Neural crest cell (in vitro differentiated cells): ENCODE measurements at regions not wholly inside any gene's neighbourhood (a gene's known extent, or its start where the extent isn't known, plus 50 kb on each side); places are given as distances from the start of the nearest gene placed in this dataset.

Experiments
- DNase-seq: peaks from one replicate; pipeline ENCODE4 v3.0.0; 2021; ENCODE audit warnings: low read depth, mixed read lengths, low spot score
- H3K27ac Mint-ChIP-seq: one replicate; pipeline ENCODE4 v1.8.0; 2021; ENCODE audit warnings: mild to moderate bottlenecking, mixed read lengths; ENCODE audit not compliant: unreplicated experiment
- H3K27me3 Mint-ChIP-seq: 2 replicates; pipeline ENCODE4 v1.8.0; 2021; ENCODE audit warnings: low read depth, mild to moderate bottlenecking, mixed read lengths
- H3K36me3 Mint-ChIP-seq: 2 replicates; pipeline ENCODE4 v1.8.0; 2021; ENCODE audit warnings: low read depth, mild to moderate bottlenecking, mixed read lengths
- H3K4me1 Mint-ChIP-seq: 2 replicates; pipeline ENCODE4 v1.8.0; 2021; ENCODE audit warnings: mixed read lengths
- H3K4me3 Mint-ChIP-seq: one replicate; pipeline ENCODE4 v1.8.0; 2021; ENCODE audit warnings: mild to moderate bottlenecking, mixed read lengths
- H3K9me3 Mint-ChIP-seq: 2 replicates; pipeline ENCODE4 v1.8.0; 2021; ENCODE audit warnings: mixed read lengths
- CTCF ChIP-seq: fragments of 200-600 bp; sonication (generic); conservative IDR thresholded peaks from 2 replicates; pipeline ENCODE4 v1.5.0; 2021; ENCODE audit warnings: antibody characterized with exemption, mild to moderate bottlenecking

- Mint-ChIP-seq H3K27ac (no peak overlapping the region), H3K9me3 (peaks cover 3% of the 10 kb centered on the region), H3K4me3 (no peak overlapping the region), H3K27me3 (no peaks in the 10 kb centered on the region), H3K4me1 (peaks cover 4% of the 10 kb centered on the region), H3K36me3 (no peaks in the 10 kb centered on the region)
- no peak for TF ChIP-seq CTCF
- DNase-seq, result no peak
Observed at GRCh38 chr2:175403599-175404221, 222.2 kb upstream of the ATP5MC3 start.

- Mint-ChIP-seq H3K9me3 (peaks cover 3% of the 10 kb centered on the region), H3K36me3 (no peaks in the 10 kb centered on the region), H3K27me3 (peaks cover 4% of the 10 kb centered on the region), H3K4me3 (no peak overlapping the region), H3K27ac (no peak overlapping the region), H3K4me1 (peaks cover 4% of the 10 kb centered on the region)
- no peak for DNase-seq
- no peak for TF ChIP-seq CTCF
Observed at GRCh38 chr2:175402571-175402970, 221.1 kb upstream of the ATP5MC3 start.

DNA sequence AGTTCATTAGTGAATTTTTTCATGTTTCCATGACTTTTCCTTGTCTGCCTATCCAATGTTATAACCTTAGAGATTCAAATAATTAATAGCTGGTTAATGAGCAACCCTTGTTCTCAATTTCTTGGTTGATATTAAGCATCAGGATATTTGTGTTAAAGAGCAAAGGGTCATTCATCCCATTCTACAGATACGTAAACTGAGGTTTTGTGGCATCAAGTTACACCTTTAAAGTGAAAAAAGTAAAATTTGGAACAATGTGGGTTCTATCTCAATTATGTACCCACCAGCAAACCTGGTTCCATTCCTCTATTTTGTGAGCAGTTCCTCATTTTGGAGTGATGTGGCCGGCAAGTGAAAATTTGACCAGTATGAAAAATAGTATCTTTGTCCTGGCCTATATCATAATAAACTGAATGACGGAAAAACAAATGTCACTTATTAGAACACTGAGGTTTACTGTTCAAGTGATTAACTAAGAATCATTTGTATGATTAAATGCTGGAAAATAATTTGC, 220.5 kb upstream of the ATP5MC3 start:
- Mint-ChIP-seq H3K4me1 (peaks cover 4% of the 10 kb centered on the region), H3K27me3 (peaks cover 7% of the 10 kb centered on the region), H3K4me3 (no peak overlapping the region), H3K27ac (no peak overlapping the region), H3K9me3 (peaks cover 3% of the 10 kb centered on the region), H3K36me3 (no peaks in the 10 kb centered on the region)
- DNase-seq, result no peak
- no peak for TF ChIP-seq CTCF

DNA sequence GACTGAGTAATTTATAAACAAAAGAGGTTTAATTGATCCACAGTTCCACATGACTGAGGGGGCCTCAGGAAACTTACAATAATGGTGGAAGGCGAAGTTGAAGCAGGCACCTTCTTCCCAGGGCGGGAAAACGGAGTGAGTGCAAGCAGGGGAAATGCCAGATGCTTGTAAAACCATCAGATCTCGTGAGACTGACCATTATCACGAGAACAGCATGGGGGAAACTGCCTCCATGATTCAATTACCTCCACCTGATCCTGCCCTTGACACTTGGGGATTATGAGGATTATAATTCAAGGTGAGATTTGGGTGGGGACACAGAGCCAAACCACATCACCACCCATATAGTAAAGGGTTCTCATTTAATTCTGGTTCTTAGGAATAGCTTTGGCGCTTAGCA, 219.5 kb upstream of the ATP5MC3 start:
- Mint-ChIP-seq H3K27ac (no peak overlapping the region), H3K36me3 (no peaks in the 10 kb centered on the region)
- TF ChIP-seq CTCF, result no peak

DNA sequence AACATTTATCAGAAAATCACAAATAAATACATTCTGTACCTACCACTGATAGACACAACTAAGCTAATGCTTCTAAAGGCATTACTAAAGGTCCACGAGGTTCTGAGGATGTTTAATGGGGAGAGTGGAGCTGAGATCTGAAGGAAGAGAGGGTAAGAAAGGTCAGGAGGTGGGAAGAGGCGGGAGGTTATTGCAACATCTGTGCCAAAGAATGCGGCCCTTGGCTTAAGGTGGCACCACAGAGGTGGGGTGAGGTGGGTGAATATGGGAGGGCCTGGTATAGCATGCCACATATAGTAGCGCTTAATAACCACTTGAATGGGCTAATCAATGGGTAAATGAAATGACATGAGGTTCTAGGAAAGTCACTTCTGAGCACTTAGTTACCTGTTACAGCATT, 217.8 kb upstream of the ATP5MC3 start:
- H3K27me3 Mint-ChIP-seq, result peaks cover 18% of the 10 kb centered on the region
- peaks cover 4% of the 10 kb centered on the region for H3K4me1 Mint-ChIP-seq
- TF ChIP-seq CTCF, result no peak
- no peak overlapping the region for H3K27ac Mint-ChIP-seq
- H3K9me3 Mint-ChIP-seq, result peaks cover 5% of the 10 kb centered on the region
- no peak overlapping the region for H3K4me3 Mint-ChIP-seq
- no peak for DNase-seq
- H3K36me3 Mint-ChIP-seq, result no peaks in the 10 kb centered on the region

More for the DNA sequence above, 219.5 kb upstream of the ATP5MC3 start:
- peaks cover 4% of the 10 kb centered on the region for H3K4me1 Mint-ChIP-seq
- no peak for DNase-seq
- H3K4me3 Mint-ChIP-seq, result no peak overlapping the region
- H3K27me3 Mint-ChIP-seq, result peaks cover 14% of the 10 kb centered on the region
- H3K9me3 Mint-ChIP-seq, result peaks cover 3% of the 10 kb centered on the region
